H9 (cell line): ENCODE measurements at regions not wholly inside any gene's neighbourhood (a gene's known extent, or its start where the extent isn't known, plus 50 kb on each side); places are given as distances from the start of the nearest gene placed in this dataset.

Experiments
- DNase-seq: peaks from one replicate; pipeline ENCODE4 v3.0.0-alpha.2; 2017
- H2AFZ ChIP-seq: one replicate; pipeline ENCODE4 v1.6.1; 2013; ENCODE audit warnings: mild to moderate bottlenecking, low read length, control low read depth, moderate library complexity
- H2AK5ac ChIP-seq: 2 replicates; pipeline ENCODE4 v1.6.1; 2013; ENCODE audit warnings: low read length, control low read depth, mixed read lengths; ENCODE audit not compliant: insufficient read length
- H2BK120ac ChIP-seq: one replicate; pipeline ENCODE4 v1.6.1; 2013; ENCODE audit warnings: low read depth, mild to moderate bottlenecking, low read length, control low read depth, inconsistent platforms; ENCODE audit not compliant: poor library complexity, severe bottlenecking
- H2BK12ac ChIP-seq: 2 replicates; pipeline ENCODE4 v1.6.1; 2013; ENCODE audit warnings: low read length, control low read depth, mixed read lengths, low read depth; ENCODE audit not compliant: insufficient read length
- H2BK15ac ChIP-seq: 2 replicates; pipeline ENCODE4 v1.6.1; 2013; ENCODE audit warnings: low read depth, low read length, control low read depth
- H2BK20ac ChIP-seq: one replicate; pipeline ENCODE4 v1.6.1; 2013; ENCODE audit warnings: low read depth, mild to moderate bottlenecking, low read length, control low read depth, inconsistent platforms; ENCODE audit not compliant: poor library complexity, severe bottlenecking
- H2BK5ac ChIP-seq: 2 replicates; pipeline ENCODE4 v1.6.1; 2013; ENCODE audit warnings: low read length, control low read depth, mixed read lengths; ENCODE audit not compliant: insufficient read length
- H3K14ac ChIP-seq: 2 replicates; pipeline ENCODE4 v1.6.1; 2013; ENCODE audit warnings: low read length, control low read depth; ENCODE audit not compliant: insufficient read depth
- H3K18ac ChIP-seq: 2 replicates; pipeline ENCODE4 v1.6.1; 2013; ENCODE audit warnings: low read depth, mild to moderate bottlenecking, mixed read lengths, low read length, control low read depth; ENCODE audit not compliant: insufficient read length
- H3K23ac ChIP-seq: 2 replicates; pipeline ENCODE4 v1.6.1; 2013; ENCODE audit warnings: low read length, control low read depth, mixed read lengths, low read depth; ENCODE audit not compliant: insufficient read length
- H3K23me2 ChIP-seq: 2 replicates; pipeline ENCODE4 v1.6.1; 2013; ENCODE audit warnings: low read depth, mild to moderate bottlenecking, mixed read lengths, low read length, control low read depth; ENCODE audit not compliant: insufficient read length, poor library complexity, severe bottlenecking
- H3K27ac ChIP-seq: 2 replicates; pipeline ENCODE4 v1.5.1; 2013; ENCODE audit warnings: low read length, control low read depth, mixed read lengths, low read depth; ENCODE audit not compliant: insufficient read length
- H3K27me3 ChIP-seq: 2 replicates; pipeline ENCODE4 v1.6.1; 2013; ENCODE audit warnings: low read length, control low read depth, inconsistent platforms; ENCODE audit not compliant: insufficient read depth
- H3K4ac ChIP-seq: 2 replicates; pipeline ENCODE4 v1.6.1; 2013; ENCODE audit warnings: low read depth, mild to moderate bottlenecking, control low read depth, inconsistent platforms, low read length, moderate library complexity
- H3K4me1 ChIP-seq: 2 replicates; pipeline ENCODE4 v1.6.1; 2013; ENCODE audit warnings: low read length, control low read depth, inconsistent platforms; ENCODE audit not compliant: insufficient read depth
- H3K4me2 ChIP-seq: 2 replicates; pipeline ENCODE4 v1.6.1; 2013; ENCODE audit warnings: low read length, control low read depth, mixed read lengths; ENCODE audit not compliant: insufficient read length, insufficient read depth
- H3K56ac ChIP-seq: 2 replicates; pipeline ENCODE4 v1.6.1; 2013; ENCODE audit warnings: low read depth, mild to moderate bottlenecking, mixed read lengths, low read length, control low read depth; ENCODE audit not compliant: insufficient read length
- H3K79me1 ChIP-seq: 2 replicates; pipeline ENCODE4 v1.6.1; 2013; ENCODE audit warnings: low read depth, mild to moderate bottlenecking, moderate library complexity, low read length, control low read depth, inconsistent platforms; ENCODE audit not compliant: insufficient read depth, poor library complexity, severe bottlenecking
- H3K79me2 ChIP-seq: 2 replicates; pipeline ENCODE4 v1.6.1; 2013; ENCODE audit warnings: low read length, control low read depth, inconsistent platforms; ENCODE audit not compliant: insufficient read depth
- H3K9ac ChIP-seq: 2 replicates; pipeline ENCODE4 v1.6.1; 2013; ENCODE audit warnings: low read length, control low read depth, mixed read lengths; ENCODE audit not compliant: insufficient read length; ENCODE audit errors: extremely low read depth
- H3K9me3 ChIP-seq: one replicate; pipeline ENCODE4 v1.6.1; 2013; ENCODE audit warnings: low read depth, low read length, inconsistent platforms; ENCODE audit not compliant: control insufficient read depth
- H3T11ph ChIP-seq: one replicate; pipeline ENCODE4 v1.6.1; 2013; ENCODE audit warnings: mild to moderate bottlenecking, low read length, control low read depth, inconsistent platforms
- H4K20me1 ChIP-seq: one replicate; pipeline ENCODE4 v1.6.1; 2013; ENCODE audit not compliant: control insufficient read depth, insufficient read length, insufficient read depth
- H4K5ac ChIP-seq: 2 replicates; pipeline ENCODE4 v1.6.1; 2013; ENCODE audit warnings: low read depth, mild to moderate bottlenecking, mixed read lengths, low read length, control low read depth; ENCODE audit not compliant: insufficient read length
- H4K8ac ChIP-seq: replicated peaks from 2 replicates; pipeline ENCODE4 v1.6.1; 2013; ENCODE audit warnings: low read length, control low read depth, mixed read lengths, low read depth; ENCODE audit not compliant: insufficient read length
- H4K91ac ChIP-seq: 2 replicates; pipeline ENCODE4 v1.6.1; 2013; ENCODE audit warnings: low read depth, mild to moderate bottlenecking, moderate library complexity, mixed read lengths, low read length, control low read depth; ENCODE audit not compliant: insufficient read length
- H3K27ac Mint-ChIP-seq, 3 experiments: 2 replicates in 2 of 3; 3 replicates in 1 of 3; pipeline ENCODE4 v1.8.0; 2020 to 2021; ENCODE audit warnings: mixed read lengths in 3 of 3, mild to moderate bottlenecking in 1 of 3, moderate library complexity in 1 of 3
- H3K27me3 Mint-ChIP-seq: 2 replicates; pipeline ENCODE4 v1.8.0; 2021; ENCODE audit warnings: low read depth, mild to moderate bottlenecking, moderate library complexity, mixed read lengths
- H3K36me3 Mint-ChIP-seq, 3 experiments: 2 replicates in 2 of 3; 3 replicates in 1 of 3; pipeline ENCODE4 v1.8.0; 2020 to 2021; ENCODE audit warnings: low read depth in 3 of 3, mixed read lengths in 3 of 3; ENCODE audit not compliant: insufficient read depth in 1 of 3
- H3K4me1 Mint-ChIP-seq, 2 experiments: 2 replicates each; pipeline ENCODE4 v1.8.0; 2020; ENCODE audit warnings: mixed read lengths in 2 of 2
- H3K4me3 Mint-ChIP-seq, 2 experiments: 2 replicates in 1 of 2; 3 replicates in 1 of 2; pipeline ENCODE4 v1.8.0; 2020 to 2021; ENCODE audit warnings: mild to moderate bottlenecking in 2 of 2, mixed read lengths in 2 of 2, moderate library complexity in 1 of 2
- H3K9me3 Mint-ChIP-seq, 2 experiments: 2 replicates in 1 of 2; 3 replicates in 1 of 2; pipeline ENCODE4 v1.8.0; 2020; ENCODE audit warnings: mild to moderate bottlenecking in 2 of 2, mixed read lengths in 2 of 2, moderate library complexity in 1 of 2
- WGBS: extraction: QIAGEN DNeasy Blood & Tissue Kit; methylation state at CpG from one replicate; pipeline ENCODE4 v1.1.7; 2013; ENCODE audit warnings: missing lambda C conversion rate, low lambda C conversion rate, mixed read lengths; ENCODE audit not compliant: insufficient read length; ENCODE audit errors: extremely low coverage; 5-methylcytosine and 5-hydroxymethylcytosine counted together
- TF ChIP-seq, protein P1 (sequence below): fragments of 200-600 bp; sonication (generic); conservative IDR thresholded peaks from 3 replicates; pipeline ENCODE4 v1.8.0; 2021; ENCODE audit warnings: antibody characterized with exemption, mild to moderate bottlenecking

GRCh38 chr6:21393441-21394165 lies 199.9 kb upstream of the SOX4 start:
- Histone ChIP-seq H3K9ac (no peak overlapping the region), H3K4ac (no peak overlapping the region), H3K9me3 (no peaks in the 10 kb centered on the region), H3K27me3 (no peaks in the 10 kb centered on the region), H3T11ph (no peak overlapping the region), H3K4me1 (no peaks in the 10 kb centered on the region), H2AFZ (no peak overlapping the region), H4K8ac (no peak overlapping the region), H4K20me1 (no peaks in the 10 kb centered on the region), H3K79me2 (no peaks in the 10 kb centered on the region), H2AK5ac (no peak overlapping the region), H3K4me2 (no peak overlapping the region), H2BK20ac (no peak overlapping the region), H4K91ac (no peak overlapping the region), H3K27ac (no peak overlapping the region), H3K23ac (no peak overlapping the region), H2BK12ac (no peak overlapping the region), H2BK120ac (no peak overlapping the region), H3K14ac (no peak overlapping the region; the same call in 1 of the 2 replicates), H3K79me1 (no peaks in the 10 kb centered on the region), H2BK15ac (no peak overlapping the region), H3K23me2 (no peaks in the 10 kb centered on the region), H2BK5ac (no peak overlapping the region), H3K18ac (no peak overlapping the region), H4K5ac (no peak overlapping the region), H3K56ac (no peak overlapping the region)
- H3K9me3 Mint-ChIP-seq: no peaks in the 10 kb centered on the region
- H3K4me1 Mint-ChIP-seq: peaks cover 4 to 8% of the 10 kb centered on the region in 2 experiments
- no peak overlapping the region for H3K4me3 Mint-ChIP-seq
- no CpG with 5 or more reads among the region's 10 CpGs for WGBS
- no peaks in the 10 kb centered on the region for H3K27me3 Mint-ChIP-seq
- TF ChIP-seq, protein P1, sequence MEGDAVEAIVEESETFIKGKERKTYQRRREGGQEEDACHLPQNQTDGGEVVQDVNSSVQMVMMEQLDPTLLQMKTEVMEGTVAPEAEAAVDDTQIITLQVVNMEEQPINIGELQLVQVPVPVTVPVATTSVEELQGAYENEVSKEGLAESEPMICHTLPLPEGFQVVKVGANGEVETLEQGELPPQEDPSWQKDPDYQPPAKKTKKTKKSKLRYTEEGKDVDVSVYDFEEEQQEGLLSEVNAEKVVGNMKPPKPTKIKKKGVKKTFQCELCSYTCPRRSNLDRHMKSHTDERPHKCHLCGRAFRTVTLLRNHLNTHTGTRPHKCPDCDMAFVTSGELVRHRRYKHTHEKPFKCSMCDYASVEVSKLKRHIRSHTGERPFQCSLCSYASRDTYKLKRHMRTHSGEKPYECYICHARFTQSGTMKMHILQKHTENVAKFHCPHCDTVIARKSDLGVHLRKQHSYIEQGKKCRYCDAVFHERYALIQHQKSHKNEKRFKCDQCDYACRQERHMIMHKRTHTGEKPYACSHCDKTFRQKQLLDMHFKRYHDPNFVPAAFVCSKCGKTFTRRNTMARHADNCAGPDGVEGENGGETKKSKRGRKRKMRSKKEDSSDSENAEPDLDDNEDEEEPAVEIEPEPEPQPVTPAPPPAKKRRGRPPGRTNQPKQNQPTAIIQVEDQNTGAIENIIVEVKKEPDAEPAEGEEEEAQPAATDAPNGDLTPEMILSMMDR: no peak
- peak overlapping the region in 1 of 3 experiments; percentile 12; a peak in 1 of 7 replicates for H3K27ac Mint-ChIP-seq
- DNase-seq: no peak
- no peaks in the 10 kb centered on the region for H3K36me3 Mint-ChIP-seq
